ENCODE measurements at regions not wholly inside any gene's neighbourhood (a gene's known extent, or its start where the extent isn't known, plus 50 kb on each side); places are given as distances from the start of the nearest gene placed in this dataset.

GRCh38 chr1:29639741-29640427, 403.6 kb downstream of the PTPRU start:
- peak; percentile 80 for DNase-seq (ENCODE audit: extremely low spot score)
- Histone ChIP-seq H3K27me3 (peaks cover 0 to 39% (median 0%) of the 10 kb centered on the region in 4 donors), H3K9me3 (no peaks in the 10 kb centered on the region), H3K4me1 (no peaks in the 10 kb centered on the region), H3K27ac (replicated peaks in 1 of 4) (no peak overlapping the region), H3K4me3 (no peak overlapping the region), H3K36me3 (no peaks in the 10 kb centered on the region)
- intact Hi-C loops (cut with DNase I), result no loop called here
- TF ChIP-seq POLR2A (IDR thresholded peaks at IDR 0.05; ENCODE audit: low read depth) (no peak), CTCF (IDR thresholded peaks at IDR 0.05) (no peak), EP300 (IDR thresholded peaks at IDR 0.05) (no peak), POLR2AphosphoS5 (IDR thresholded peaks at IDR 0.05) (no peak)
- 85% methylated on average over 15 of the region's 15 CpGs for WGBS

GRCh38 chr1:29639156-29639736, 402.9 kb downstream of the PTPRU start:
- intact Hi-C loops (cut with DNase I), result no loop called here
- H3K9me3 ChIP-seq, result no peaks in the 10 kb centered on the region
- TF ChIP-seq POLR2AphosphoS5 (IDR thresholded peaks at IDR 0.05) (no peak), POLR2A (IDR thresholded peaks at IDR 0.05; ENCODE audit: low read depth) (no peak), CTCF (IDR thresholded peaks at IDR 0.05) (no peak), EP300 (IDR thresholded peaks at IDR 0.05) (no peak)
- peak; percentile 78 for DNase-seq (ENCODE audit: extremely low spot score)
- H3K27me3 ChIP-seq, result peaks cover 0 to 45% (median 0%) of the 10 kb centered on the region in 4 donors
- no peak overlapping the region for H3K27ac ChIP-seq (replicated peaks in 1 of 4)
- no peaks in the 10 kb centered on the region for H3K4me1 ChIP-seq
- no peak overlapping the region for H3K4me3 ChIP-seq
- 76% methylated on average over 6 of the region's 6 CpGs for WGBS
- no peaks in the 10 kb centered on the region for H3K36me3 ChIP-seq

- Histone ChIP-seq H3K4me1 (no peaks in the 10 kb centered on the region), H3K9me3 (no peaks in the 10 kb centered on the region), H3K27me3 (peaks cover 0 to 46% (median 0%) of the 10 kb centered on the region in 4 donors), H3K36me3 (no peaks in the 10 kb centered on the region), H3K4me3 (no peak overlapping the region), H3K27ac (replicated peaks in 1 of 4) (no peak overlapping the region)
- TF ChIP-seq POLR2AphosphoS5 (IDR thresholded peaks at IDR 0.05), result no peak
- no peak for TF ChIP-seq POLR2A (IDR thresholded peaks at IDR 0.05; ENCODE audit: low read depth)
- TF ChIP-seq EP300 (IDR thresholded peaks at IDR 0.05), result no peak
- TF ChIP-seq CTCF (IDR thresholded peaks at IDR 0.05), result no peak
- 100% methylated on average over 1 of the region's 2 CpGs for WGBS
- intact Hi-C loops (cut with DNase I), result no loop called here
- peak; percentile 81 for DNase-seq (ENCODE audit: extremely low spot score)
Observed at GRCh38 chr1:29638281-29638680, 402.0 kb downstream of the PTPRU start.

GRCh38 chr1:29636936-29637335, 400.6 kb downstream of the PTPRU start:
- TF ChIP-seq POLR2AphosphoS5 (IDR thresholded peaks at IDR 0.05) (no peak), POLR2A (IDR thresholded peaks at IDR 0.05; ENCODE audit: low read depth) (no peak)
- Histone ChIP-seq H3K27me3 (peaks cover 0 to 44% (median 0%) of the 10 kb centered on the region in 4 donors), H3K4me1 (peaks cover 0 to 1% (median 0%) of the 10 kb centered on the region in 4 donors), H3K4me3 (no peak overlapping the region), H3K27ac (replicated peaks in 1 of 4) (no peak overlapping the region), H3K36me3 (no peaks in the 10 kb centered on the region), H3K9me3 (no peaks in the 10 kb centered on the region)
- DNase-seq (ENCODE audit: extremely low spot score), result peak; percentile 55
- intact Hi-C loops (cut with DNase I), result no loop called here

GRCh38 chr1:29635501-29636263, 399.4 kb downstream of the PTPRU start:
- Histone ChIP-seq H3K4me3 (no peak overlapping the region), H3K36me3 (no peaks in the 10 kb centered on the region), H3K9me3 (no peaks in the 10 kb centered on the region), H3K27me3 (peaks cover 0 to 35% (median 0%) of the 10 kb centered on the region in 4 donors), H3K27ac (replicated peaks in 1 of 4) (no peak overlapping the region), H3K4me1 (peaks cover 0 to 7% (median 3%) of the 10 kb centered on the region in 4 donors)
- 88% methylated on average over 10 of the region's 10 CpGs for whole genome bisulfite sequencing
- DNase-seq (ENCODE audit: extremely low spot score), result no peak
- intact Hi-C loops (cut with DNase I), result no loop called here
- TF ChIP-seq CTCF (IDR thresholded peaks at IDR 0.05) (no peak), POLR2AphosphoS5 (IDR thresholded peaks at IDR 0.05) (no peak), POLR2A (IDR thresholded peaks at IDR 0.05; ENCODE audit: low read depth) (no peak), EP300 (IDR thresholded peaks at IDR 0.05) (no peak)

Measured in esophagus muscularis mucosa (tissue), 4 donors.